ENCODE measurements at regions not wholly inside any gene's neighbourhood (a gene's known extent, or its start where the extent isn't known, plus 50 kb on each side); places are given as distances from the start of the nearest gene placed in this dataset.

DNA sequence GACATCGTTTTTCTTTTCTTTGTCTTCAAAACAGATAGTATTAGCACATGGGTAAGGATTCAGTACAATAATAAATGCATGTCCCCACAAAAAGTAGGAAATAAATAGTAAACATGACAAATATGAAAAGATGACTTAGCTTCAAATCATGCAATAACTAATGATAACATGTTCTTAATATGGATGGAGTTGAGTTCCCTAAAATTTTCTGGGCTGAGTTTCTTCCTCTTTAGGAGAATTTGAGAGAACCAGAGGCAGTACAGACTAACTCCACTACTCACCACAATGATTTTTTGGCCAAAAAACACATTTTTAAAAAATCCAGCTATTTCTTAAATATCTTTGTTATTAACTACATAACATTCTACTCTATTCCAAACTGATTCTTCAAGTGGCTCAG is 432.3 kb upstream of the HS3ST1 start:
- DNase-seq (ENCODE audit: low read depth): no peak
- TF ChIP-seq, protein P1, sequence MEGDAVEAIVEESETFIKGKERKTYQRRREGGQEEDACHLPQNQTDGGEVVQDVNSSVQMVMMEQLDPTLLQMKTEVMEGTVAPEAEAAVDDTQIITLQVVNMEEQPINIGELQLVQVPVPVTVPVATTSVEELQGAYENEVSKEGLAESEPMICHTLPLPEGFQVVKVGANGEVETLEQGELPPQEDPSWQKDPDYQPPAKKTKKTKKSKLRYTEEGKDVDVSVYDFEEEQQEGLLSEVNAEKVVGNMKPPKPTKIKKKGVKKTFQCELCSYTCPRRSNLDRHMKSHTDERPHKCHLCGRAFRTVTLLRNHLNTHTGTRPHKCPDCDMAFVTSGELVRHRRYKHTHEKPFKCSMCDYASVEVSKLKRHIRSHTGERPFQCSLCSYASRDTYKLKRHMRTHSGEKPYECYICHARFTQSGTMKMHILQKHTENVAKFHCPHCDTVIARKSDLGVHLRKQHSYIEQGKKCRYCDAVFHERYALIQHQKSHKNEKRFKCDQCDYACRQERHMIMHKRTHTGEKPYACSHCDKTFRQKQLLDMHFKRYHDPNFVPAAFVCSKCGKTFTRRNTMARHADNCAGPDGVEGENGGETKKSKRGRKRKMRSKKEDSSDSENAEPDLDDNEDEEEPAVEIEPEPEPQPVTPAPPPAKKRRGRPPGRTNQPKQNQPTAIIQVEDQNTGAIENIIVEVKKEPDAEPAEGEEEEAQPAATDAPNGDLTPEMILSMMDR (conservative IDR thresholded peaks at IDR 0.05; ENCODE audit: low read depth, low read length): no peak
- no peak overlapping the region for H3K4me3 ChIP-seq (ENCODE audit: low read length)

DNA sequence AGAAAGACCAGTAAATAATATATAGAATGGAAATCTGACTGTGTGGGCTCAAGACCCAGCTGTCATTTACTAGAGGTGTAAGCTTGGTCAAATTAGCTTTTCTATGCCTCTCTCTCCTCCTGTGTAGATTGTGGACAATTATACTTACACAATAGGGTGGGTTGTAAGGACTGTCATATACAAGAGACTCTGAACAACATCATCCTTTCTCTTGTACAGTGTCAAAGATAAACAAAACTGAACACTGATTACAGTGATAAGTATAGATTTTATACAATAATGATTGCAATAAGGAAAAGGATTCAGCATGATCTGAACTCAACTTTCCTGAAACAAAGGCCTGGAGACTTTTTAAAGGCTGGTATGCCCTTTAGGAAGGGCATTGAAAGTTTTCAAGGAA is 429.2 kb upstream of the HS3ST1 start:
- H3K4me3 ChIP-seq (ENCODE audit: low read length): no peak overlapping the region
- no peak for DNase-seq (ENCODE audit: low read depth)
- TF ChIP-seq, protein P1 (conservative IDR thresholded peaks at IDR 0.05; ENCODE audit: low read depth, low read length): no peak

DNA sequence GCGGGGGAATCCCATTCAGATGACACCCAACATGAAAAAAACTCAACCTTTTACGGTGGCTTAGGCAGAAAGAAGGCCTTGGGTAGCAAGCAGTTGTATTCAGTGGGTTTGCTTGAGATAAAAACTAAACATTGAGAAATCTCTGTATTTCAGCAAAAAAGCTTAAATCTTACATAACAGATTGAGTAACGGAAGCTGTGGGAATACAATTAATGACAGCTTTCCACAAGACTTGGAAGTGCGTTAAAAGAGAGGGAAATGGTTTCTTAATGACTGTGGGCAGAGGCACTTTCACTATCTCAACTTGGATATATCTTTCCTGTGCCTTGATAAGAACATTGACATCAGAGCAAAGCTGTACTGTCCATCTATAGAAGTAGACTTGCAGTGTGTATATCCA is 418.5 kb upstream of the HS3ST1 start:
- no peak overlapping the region for H3K4me3 ChIP-seq (ENCODE audit: low read length)
- DNase-seq (ENCODE audit: low read depth): no peak
- TF ChIP-seq, protein P1 (conservative IDR thresholded peaks at IDR 0.05; ENCODE audit: low read depth, low read length): no peak

DNA sequence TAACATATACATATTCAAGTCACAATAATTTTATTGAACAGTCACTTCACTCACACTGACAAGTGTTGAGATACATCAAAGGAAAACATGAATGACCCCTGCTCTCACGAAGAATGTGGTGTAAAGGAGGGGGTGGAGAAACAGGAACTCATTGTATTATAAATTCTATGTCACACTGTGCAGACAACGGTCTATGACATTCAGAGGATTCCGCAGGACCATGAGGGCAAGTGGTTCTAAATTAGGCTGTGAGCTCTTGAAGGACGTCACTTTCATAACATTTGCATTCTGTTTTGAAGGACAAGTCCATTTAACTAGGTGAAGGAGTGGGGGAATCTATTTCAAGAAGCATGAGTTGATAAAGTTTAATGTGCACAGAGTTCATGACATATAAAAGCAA is 415.2 kb upstream of the HS3ST1 start:
- H3K4me3 ChIP-seq (ENCODE audit: low read length): no peak overlapping the region
- no peak for DNase-seq (ENCODE audit: low read depth)
- TF ChIP-seq, protein P1 (conservative IDR thresholded peaks at IDR 0.05; ENCODE audit: low read depth, low read length): no peak

DNA sequence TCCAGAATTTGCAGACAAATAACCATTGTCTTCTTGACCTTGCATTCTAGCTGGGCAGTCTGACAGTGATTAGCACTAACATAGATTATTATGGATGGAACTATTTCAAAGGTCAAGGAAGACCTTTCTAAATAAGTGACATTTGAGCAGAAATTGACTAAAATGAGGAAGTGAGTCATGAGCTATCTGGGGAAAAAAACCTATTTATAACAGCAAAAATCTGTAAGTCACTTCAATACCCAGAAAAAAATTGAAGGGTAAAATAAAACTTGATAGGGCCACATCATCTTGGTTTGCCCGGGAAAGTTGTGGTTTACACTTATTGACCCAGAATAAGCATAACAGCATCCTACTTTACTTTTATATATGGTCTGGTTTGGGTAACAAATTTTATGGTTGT is 414.6 kb upstream of the HS3ST1 start:
- H3K4me3 ChIP-seq (ENCODE audit: low read length): no peak overlapping the region
- TF ChIP-seq, protein P1 (conservative IDR thresholded peaks at IDR 0.05; ENCODE audit: low read depth, low read length): no peak
- DNase-seq (ENCODE audit: low read depth): no peak

DNA sequence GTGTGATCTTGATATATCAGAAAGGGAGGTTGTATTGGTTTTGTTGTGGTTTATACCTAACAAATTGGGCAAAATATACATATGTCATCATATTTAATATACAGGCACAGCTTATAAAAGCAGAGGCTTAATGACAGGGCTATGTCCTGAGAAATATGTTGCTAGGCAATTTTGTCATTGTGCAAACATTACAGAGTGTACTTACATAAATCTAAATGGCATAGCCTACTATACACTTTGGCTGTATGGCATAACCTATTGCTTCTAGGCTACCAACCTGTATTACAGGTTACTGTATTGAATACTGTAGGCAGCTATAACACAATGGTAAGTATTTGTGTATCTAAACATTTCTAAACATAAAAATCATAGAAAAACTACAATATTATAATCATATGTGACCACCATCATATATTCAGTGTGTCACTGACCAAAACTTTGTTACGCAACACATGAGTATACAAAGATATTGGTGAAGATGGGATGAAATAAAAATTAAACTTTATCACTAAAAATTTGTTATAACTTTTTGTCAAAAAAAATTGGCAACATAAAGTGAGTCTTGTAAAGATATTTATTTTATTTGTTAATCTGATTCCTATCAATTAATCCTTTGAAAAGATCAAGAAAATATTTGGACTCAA is 414.0 kb upstream of the HS3ST1 start:
- TF ChIP-seq, protein P1 (conservative IDR thresholded peaks at IDR 0.05; ENCODE audit: low read depth, low read length): no peak
- no peak overlapping the region for H3K4me3 ChIP-seq (ENCODE audit: low read length)
- no peak for DNase-seq (ENCODE audit: low read depth)

DNA sequence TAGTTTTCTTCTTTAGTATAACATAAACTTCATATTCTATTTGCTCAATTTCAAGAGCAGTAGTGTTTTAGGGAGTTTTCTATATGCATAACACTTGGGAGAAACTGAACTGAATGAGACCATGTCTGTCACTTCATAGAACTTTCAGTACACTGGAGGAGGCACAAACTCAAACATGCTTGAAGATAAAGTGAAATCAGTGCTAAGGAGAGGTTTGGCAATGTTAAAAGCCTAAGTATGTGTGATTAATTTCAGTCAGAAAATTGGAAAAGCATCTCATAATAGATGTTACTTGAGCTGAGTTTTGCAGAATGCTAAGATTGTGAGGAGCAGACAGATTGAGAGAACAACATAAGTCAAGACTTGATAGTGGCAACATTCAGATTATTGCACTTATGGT is 411.2 kb upstream of the HS3ST1 start:
- no peak overlapping the region for H3K4me3 ChIP-seq (ENCODE audit: low read length)
- TF ChIP-seq, protein P1 (conservative IDR thresholded peaks at IDR 0.05; ENCODE audit: low read depth, low read length): no peak
- no peak for DNase-seq (ENCODE audit: low read depth)

Data from retinal pigment epithelial cell (primary cell).